ENCODE measurements at regions not wholly inside any gene's neighbourhood (a gene's known extent, or its start where the extent isn't known, plus 50 kb on each side); places are given as distances from the start of the nearest gene placed in this dataset.

- DNase-seq = no peak
These were observed 95.8 kb upstream of the LDB2 start for GRCh38 chr4:16993956-16994840.

- no peak for DNase-seq
These were observed 94.3 kb upstream of the LDB2 start for GRCh38 chr4:16992566-16993225.

- DNase-seq = no peak
These were observed 93.0 kb upstream of the LDB2 start for GRCh38 chr4:16991450-16991849.

- no peak for DNase-seq
These were observed 90.9 kb upstream of the LDB2 start for GRCh38 chr4:16989371-16989770.

- no peak for DNase-seq
These were observed 90.4 kb upstream of the LDB2 start for GRCh38 chr4:16988814-16989213.

GRCh38 chr4:16977081-16977480 is 78.6 kb upstream of the LDB2 start:
- DNase-seq = no peak

- no peak for DNase-seq
These were observed 71.3 kb upstream of the LDB2 start for GRCh38 chr4:16969696-16970135.

- no peak for DNase-seq
These were observed 69.3 kb upstream of the LDB2 start for GRCh38 chr4:16967722-16968121.

- no peak for DNase-seq
These were observed 60.9 kb upstream of the LDB2 start for GRCh38 chr4:16959305-16959704.

GRCh38 chr4:16952896-16953630 is 54.6 kb upstream of the LDB2 start:
- DNase-seq = no peak

GRCh38 chr4:16952462-16952871 is 54.0 kb upstream of the LDB2 start:
- DNase-seq = no peak
